ENCODE measurements at regions not wholly inside any gene's neighbourhood (a gene's known extent, or its start where the extent isn't known, plus 50 kb on each side); places are given as distances from the start of the nearest gene placed in this dataset.

DNA sequence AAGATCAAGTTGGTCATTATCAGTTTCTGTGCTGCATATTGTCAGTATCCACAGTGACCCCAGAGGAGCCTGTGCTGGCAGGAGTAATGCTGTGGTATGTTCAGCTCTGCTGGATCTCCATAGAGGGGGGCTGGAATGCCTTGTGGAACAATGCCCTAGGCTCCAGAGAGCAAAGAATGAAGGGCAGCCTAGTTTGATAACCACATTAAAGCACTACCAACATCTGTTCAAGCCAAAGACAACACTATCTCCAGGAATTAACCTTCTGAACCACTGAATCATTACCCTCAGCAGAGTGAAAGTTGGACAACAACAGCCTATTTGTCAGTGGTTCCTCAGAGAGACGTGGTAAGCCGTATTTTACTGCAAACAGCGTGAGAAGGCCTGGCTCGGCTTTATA is 192.3 kb upstream of the CXorf66 start:
- no peaks in the 10 kb centered on the region for H3K9me3 ChIP-seq (ENCODE audit: control insufficient read depth in 1 of 2, insufficient read depth in 1 of 2, low read length in 2 of 2)
- Mint-ChIP-seq H3K4me3 (no peak overlapping the region), H3K36me3 (ENCODE audit: low read depth) (no peaks in the 10 kb centered on the region), H3K27me3 (no peaks in the 10 kb centered on the region), H3K27ac (no peak overlapping the region), H3K9me3 (no peaks in the 10 kb centered on the region), H3K4me1 (ENCODE audit: low read depth) (no peaks in the 10 kb centered on the region)
- H3K27me3 ChIP-seq (ENCODE audit: control insufficient read depth in 1 of 2, insufficient read depth in 2 of 2, low read length in 2 of 2): no peaks in the 10 kb centered on the region
- TF ChIP-seq, protein P1, sequence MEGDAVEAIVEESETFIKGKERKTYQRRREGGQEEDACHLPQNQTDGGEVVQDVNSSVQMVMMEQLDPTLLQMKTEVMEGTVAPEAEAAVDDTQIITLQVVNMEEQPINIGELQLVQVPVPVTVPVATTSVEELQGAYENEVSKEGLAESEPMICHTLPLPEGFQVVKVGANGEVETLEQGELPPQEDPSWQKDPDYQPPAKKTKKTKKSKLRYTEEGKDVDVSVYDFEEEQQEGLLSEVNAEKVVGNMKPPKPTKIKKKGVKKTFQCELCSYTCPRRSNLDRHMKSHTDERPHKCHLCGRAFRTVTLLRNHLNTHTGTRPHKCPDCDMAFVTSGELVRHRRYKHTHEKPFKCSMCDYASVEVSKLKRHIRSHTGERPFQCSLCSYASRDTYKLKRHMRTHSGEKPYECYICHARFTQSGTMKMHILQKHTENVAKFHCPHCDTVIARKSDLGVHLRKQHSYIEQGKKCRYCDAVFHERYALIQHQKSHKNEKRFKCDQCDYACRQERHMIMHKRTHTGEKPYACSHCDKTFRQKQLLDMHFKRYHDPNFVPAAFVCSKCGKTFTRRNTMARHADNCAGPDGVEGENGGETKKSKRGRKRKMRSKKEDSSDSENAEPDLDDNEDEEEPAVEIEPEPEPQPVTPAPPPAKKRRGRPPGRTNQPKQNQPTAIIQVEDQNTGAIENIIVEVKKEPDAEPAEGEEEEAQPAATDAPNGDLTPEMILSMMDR (IDR thresholded peaks at IDR 0.05): no peak
- intact Hi-C loops (cut with DNase I, micrococcal nuclease): no loop called here
- POLR2A ChIA-PET: no interaction called here
- no peaks in the 10 kb centered on the region for H3K4me1 ChIP-seq (ENCODE audit: insufficient read depth, low read length)
- H3K27ac ChIP-seq (ENCODE audit: low read depth in 1 of 2, low read length in 2 of 2): no peak overlapping the region
- H3K4me3 ChIP-seq (ENCODE audit: low read length): no peak overlapping the region
- ATAC-seq (ENCODE audit: poor library complexity) (no peak), DNase-seq (no peak)
- CTCF ChIA-PET: no interaction called here
- H3K36me3 ChIP-seq (ENCODE audit: insufficient read depth, low read length): no peaks in the 10 kb centered on the region

DNA sequence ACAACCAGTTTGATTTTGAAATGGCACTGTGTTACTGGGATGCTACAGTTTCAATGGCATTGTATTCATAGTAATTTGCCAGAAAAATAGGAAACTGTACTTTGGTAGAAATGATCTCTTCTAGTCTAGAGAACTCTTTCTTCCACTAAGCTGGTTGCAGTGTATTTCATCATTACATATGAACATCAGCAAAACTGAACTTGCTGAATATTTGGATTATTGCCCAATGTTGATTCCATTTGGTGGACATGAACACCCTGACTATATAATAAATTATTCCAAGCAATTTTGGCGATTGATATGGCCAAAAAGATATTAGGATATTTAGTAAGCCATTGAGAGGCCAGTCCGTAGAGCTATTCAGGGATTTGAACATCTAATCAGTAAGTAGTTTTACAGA is 191.8 kb upstream of the CXorf66 start:
- Histone ChIP-seq H3K27ac (ENCODE audit: low read depth in 1 of 2, low read length in 2 of 2) (no peak overlapping the region), H3K27me3 (ENCODE audit: control insufficient read depth in 1 of 2, insufficient read depth in 2 of 2, low read length in 2 of 2) (no peaks in the 10 kb centered on the region), H3K4me3 (ENCODE audit: low read length) (no peak overlapping the region), H3K4me1 (ENCODE audit: insufficient read depth, low read length) (no peaks in the 10 kb centered on the region), H3K9me3 (ENCODE audit: control insufficient read depth in 1 of 2, insufficient read depth in 1 of 2, low read length in 2 of 2) (no peaks in the 10 kb centered on the region), H3K36me3 (ENCODE audit: insufficient read depth, low read length) (no peaks in the 10 kb centered on the region)
- DNase-seq (no peak), ATAC-seq (ENCODE audit: poor library complexity) (no peak)
- POLR2A ChIA-PET: no interaction called here
- Mint-ChIP-seq H3K36me3 (ENCODE audit: low read depth) (no peaks in the 10 kb centered on the region), H3K4me1 (ENCODE audit: low read depth) (no peaks in the 10 kb centered on the region), H3K27me3 (no peaks in the 10 kb centered on the region), H3K9me3 (no peaks in the 10 kb centered on the region), H3K4me3 (no peak overlapping the region), H3K27ac (no peak overlapping the region)
- TF ChIP-seq, protein P1 (IDR thresholded peaks at IDR 0.05): no peak
- CTCF ChIA-PET: no interaction called here
- intact Hi-C loops (cut with DNase I, micrococcal nuclease): no loop called here

DNA sequence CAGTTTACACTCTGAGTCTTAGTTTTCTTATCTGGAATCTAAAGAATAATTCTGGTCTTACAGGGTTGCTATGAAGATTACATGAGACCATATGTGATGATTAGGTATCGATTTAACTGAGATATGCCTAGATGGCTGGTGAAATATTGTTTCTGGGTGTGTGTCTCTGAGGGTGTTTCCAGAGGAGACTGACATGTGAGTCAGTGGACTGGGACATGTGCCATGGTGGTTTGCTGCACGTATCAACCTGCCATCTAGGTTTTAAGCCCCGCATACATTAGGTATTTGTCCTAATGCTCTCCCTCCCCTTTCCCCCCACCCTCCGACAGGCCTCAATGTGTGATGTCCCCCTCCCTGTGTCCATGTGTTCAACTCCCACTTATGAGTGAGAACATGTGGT is 186.0 kb upstream of the CXorf66 start:
- ATAC-seq (ENCODE audit: poor library complexity) (no peak), DNase-seq (no peak)
- no peak overlapping the region for H3K4me3 Mint-ChIP-seq
- no peaks in the 10 kb centered on the region for H3K27me3 ChIP-seq (ENCODE audit: control insufficient read depth in 1 of 2, insufficient read depth in 2 of 2, low read length in 2 of 2)
- no peaks in the 10 kb centered on the region for H3K9me3 ChIP-seq (ENCODE audit: control insufficient read depth in 1 of 2, insufficient read depth in 1 of 2, low read length in 2 of 2)
- no peaks in the 10 kb centered on the region for H3K4me1 ChIP-seq (ENCODE audit: insufficient read depth, low read length)
- ChIA-PET POLR2A (no interaction called here), CTCF (no interaction called here)
- no peaks in the 10 kb centered on the region for H3K27me3 Mint-ChIP-seq
- no peak overlapping the region for H3K27ac ChIP-seq (ENCODE audit: low read depth in 1 of 2, low read length in 2 of 2)
- TF ChIP-seq, protein P1 (IDR thresholded peaks at IDR 0.05): no peak
- H3K9me3 Mint-ChIP-seq: no peaks in the 10 kb centered on the region
- H3K4me1 Mint-ChIP-seq (ENCODE audit: low read depth): no peaks in the 10 kb centered on the region
- intact Hi-C loops (cut with DNase I, micrococcal nuclease): no loop called here
- H3K27ac Mint-ChIP-seq: no peak overlapping the region
- no peak overlapping the region for H3K4me3 ChIP-seq (ENCODE audit: low read length)
- no peaks in the 10 kb centered on the region for H3K36me3 Mint-ChIP-seq (ENCODE audit: low read depth)
- no peaks in the 10 kb centered on the region for H3K36me3 ChIP-seq (ENCODE audit: insufficient read depth, low read length)
